ENCODE measurements at regions not wholly inside any gene's neighbourhood (a gene's known extent, or its start where the extent isn't known, plus 50 kb on each side); places are given as distances from the start of the nearest gene placed in this dataset.

DNA sequence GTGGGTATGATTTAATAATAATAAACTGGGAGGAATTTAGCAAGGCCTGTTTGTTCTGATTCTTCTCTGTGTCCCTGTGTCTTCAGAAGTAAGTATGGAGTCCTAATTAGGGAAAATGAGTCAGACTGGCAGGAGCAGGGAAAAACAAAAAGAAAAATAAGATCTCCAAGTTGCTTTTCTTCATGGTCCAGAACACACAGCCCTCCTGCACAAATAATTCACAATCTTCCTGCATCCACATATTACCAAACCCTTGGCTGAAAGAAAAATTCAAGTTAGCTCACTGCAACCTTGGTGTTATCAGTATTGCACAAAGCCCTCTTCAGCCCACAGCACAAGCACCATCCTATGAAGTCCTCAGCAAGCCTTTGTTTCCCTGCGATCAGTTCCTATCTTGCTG is 142.0 kb upstream of the LAMA2 start:
- Histone ChIP-seq H3K9me3 (no peaks in the 10 kb centered on the region), H3K4me3 (replicated peaks in 1 of 3) (no peak overlapping the region), H3K4me1 (no peaks in the 10 kb centered on the region), H3K27ac (no peak overlapping the region), H3K27me3 (no peaks in the 10 kb centered on the region), H3K36me3 (no peaks in the 10 kb centered on the region)
- DNase-seq, result no peak
- WGBS, 2 donors, result 91 to 97% methylated on average over 1 of the region's 1 CpG
- intact Hi-C loops (cut with DNase I), result no loop called here
- TF ChIP-seq POLR2A (IDR thresholded peaks at IDR 0.05), result no peak
- TF ChIP-seq, protein P1, sequence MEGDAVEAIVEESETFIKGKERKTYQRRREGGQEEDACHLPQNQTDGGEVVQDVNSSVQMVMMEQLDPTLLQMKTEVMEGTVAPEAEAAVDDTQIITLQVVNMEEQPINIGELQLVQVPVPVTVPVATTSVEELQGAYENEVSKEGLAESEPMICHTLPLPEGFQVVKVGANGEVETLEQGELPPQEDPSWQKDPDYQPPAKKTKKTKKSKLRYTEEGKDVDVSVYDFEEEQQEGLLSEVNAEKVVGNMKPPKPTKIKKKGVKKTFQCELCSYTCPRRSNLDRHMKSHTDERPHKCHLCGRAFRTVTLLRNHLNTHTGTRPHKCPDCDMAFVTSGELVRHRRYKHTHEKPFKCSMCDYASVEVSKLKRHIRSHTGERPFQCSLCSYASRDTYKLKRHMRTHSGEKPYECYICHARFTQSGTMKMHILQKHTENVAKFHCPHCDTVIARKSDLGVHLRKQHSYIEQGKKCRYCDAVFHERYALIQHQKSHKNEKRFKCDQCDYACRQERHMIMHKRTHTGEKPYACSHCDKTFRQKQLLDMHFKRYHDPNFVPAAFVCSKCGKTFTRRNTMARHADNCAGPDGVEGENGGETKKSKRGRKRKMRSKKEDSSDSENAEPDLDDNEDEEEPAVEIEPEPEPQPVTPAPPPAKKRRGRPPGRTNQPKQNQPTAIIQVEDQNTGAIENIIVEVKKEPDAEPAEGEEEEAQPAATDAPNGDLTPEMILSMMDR (IDR thresholded peaks at IDR 0.05), result no peak

DNA sequence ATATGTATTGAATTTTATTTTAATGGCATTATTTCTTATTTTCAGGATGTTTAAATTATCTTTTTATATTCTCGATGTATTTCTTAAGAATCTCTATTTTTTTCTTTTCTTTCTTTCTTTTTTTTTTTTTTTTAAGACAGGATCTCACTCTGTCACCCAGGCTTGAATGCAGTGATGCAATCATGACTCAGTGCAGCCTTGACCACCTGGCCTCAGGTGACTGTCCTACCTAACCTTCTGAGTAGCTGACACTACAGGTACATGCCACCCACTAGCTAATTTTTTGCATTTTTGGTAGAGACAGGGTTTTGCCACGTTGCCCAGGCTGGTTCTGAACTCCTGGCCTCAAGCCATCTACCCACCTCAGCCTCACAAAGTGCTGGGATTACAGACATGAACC is 143.8 kb upstream of the LAMA2 start:
- intact Hi-C loops (cut with DNase I), result no loop called here
- TF ChIP-seq, protein P1 (IDR thresholded peaks at IDR 0.05), result no peak
- TF ChIP-seq POLR2A (IDR thresholded peaks at IDR 0.05), result no peak
- 64 to 86% methylated on average over 2 of the region's 2 CpGs for WGBS, 2 donors

DNA sequence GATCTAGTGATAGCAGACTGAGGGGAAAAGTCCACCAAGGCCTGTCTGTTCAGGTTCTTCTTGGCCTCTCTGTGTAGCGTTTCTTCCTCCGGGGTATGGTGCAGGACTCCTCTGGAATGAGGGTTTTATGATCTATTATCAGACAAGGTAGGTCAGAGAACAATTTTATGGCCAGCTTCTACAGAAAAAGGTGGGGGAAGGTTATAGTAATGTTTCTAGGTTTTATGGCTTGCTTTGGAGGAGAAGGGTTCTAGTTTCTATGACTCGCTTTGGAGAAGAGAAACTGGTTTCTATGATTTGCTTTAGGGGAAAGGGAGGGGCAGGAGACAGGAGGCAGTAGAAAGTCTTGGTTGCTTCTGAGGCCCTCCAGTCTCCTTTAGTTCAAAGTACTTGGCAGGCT is 144.8 kb upstream of the LAMA2 start:
- intact Hi-C loops (cut with DNase I), result no loop called here
- 96 to 97% methylated on average over 3 of the region's 3 CpGs for WGBS, 2 donors

More for the DNA sequence above, 143.8 kb upstream of the LAMA2 start:
- Histone ChIP-seq H3K27ac (no peak overlapping the region), H3K4me1 (no peaks in the 10 kb centered on the region), H3K36me3 (no peaks in the 10 kb centered on the region), H3K4me3 (replicated peaks in 1 of 3) (no peak overlapping the region), H3K9me3 (no peaks in the 10 kb centered on the region), H3K27me3 (no peaks in the 10 kb centered on the region)
- DNase-seq, result no peak

DNA sequence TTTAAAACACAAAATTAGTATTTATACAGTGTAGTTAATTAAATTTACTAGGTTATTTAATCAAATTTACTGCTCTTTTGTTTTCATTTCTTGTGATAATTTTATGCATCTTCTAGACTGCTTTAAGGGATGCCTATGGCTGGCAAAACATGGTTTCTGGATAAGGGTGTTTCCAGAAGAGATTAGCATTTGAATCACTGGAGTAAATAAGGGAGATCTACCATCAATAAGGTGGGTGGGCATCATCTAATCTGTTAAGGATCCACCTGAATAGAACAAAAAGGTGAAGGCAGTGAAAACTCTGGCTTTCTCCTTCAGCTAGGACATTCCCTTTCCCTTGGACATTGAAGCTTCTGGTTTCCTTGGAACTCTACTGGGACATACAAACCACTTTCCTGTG is 146.2 kb upstream of the LAMA2 start:
- Histone ChIP-seq H3K27ac (no peak overlapping the region), H3K4me1 (no peaks in the 10 kb centered on the region), H3K4me3 (replicated peaks in 1 of 3) (no peak overlapping the region), H3K36me3 (no peaks in the 10 kb centered on the region), H3K27me3 (no peaks in the 10 kb centered on the region), H3K9me3 (no peaks in the 10 kb centered on the region)
- intact Hi-C loops (cut with DNase I), result no loop called here
- TF ChIP-seq POLR2A (IDR thresholded peaks at IDR 0.05), result no peak
- TF ChIP-seq, protein P1 (IDR thresholded peaks at IDR 0.05), result no peak
- DNase-seq, result no peak

More for the DNA sequence above, 144.8 kb upstream of the LAMA2 start:
- no peak for DNase-seq
- Histone ChIP-seq H3K4me3 (replicated peaks in 1 of 3) (no peak overlapping the region), H3K9me3 (no peaks in the 10 kb centered on the region), H3K27ac (no peak overlapping the region), H3K4me1 (no peaks in the 10 kb centered on the region), H3K27me3 (no peaks in the 10 kb centered on the region), H3K36me3 (no peaks in the 10 kb centered on the region)
- TF ChIP-seq, protein P1 (IDR thresholded peaks at IDR 0.05), result no peak
- no peak for TF ChIP-seq POLR2A (IDR thresholded peaks at IDR 0.05)

DNA sequence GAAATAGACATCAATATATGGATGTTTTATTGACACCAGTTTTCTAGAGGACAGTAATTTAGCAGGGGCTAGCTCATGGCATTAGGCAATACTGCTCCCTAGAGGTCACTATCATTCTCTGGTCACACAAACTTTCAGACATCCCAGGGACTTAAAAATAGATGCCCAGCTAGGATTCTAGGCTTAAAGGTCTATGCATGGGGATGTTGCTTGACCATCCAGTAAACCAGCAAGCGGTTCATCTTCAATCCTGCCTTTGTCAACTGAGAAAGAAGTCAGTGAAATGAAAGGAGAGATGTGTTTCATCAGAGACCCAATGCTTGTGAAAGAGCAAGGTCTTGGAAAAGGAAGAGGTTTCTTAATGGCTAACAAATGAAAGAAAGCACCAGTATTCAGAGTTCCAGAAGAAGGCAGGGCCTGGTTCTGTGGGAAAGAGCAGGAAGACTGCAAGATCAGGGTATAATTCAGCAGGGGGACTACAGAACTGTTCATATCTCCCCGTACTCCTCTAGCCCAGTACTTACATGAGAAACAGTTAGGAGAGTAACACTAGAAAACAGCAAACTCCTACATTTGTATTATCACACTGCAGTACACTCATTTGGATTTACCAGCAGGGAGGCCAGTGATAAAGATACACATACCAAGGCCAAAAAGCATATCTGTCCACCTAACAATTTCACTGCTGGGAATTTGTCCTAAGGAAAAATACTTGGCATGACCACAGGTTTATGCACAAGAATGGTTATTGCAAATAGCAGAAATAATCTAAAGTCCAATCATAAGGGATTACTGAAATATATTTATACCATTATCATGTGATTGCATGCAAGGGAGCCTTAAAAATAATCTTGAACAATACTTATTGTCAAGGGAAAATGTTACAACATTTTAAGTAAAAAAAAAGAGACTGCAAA is 151.4 kb upstream of the LAMA2 start:
- H3K27ac ChIP-seq, result no peak overlapping the region
- WGBS, 2 donors, result 67 to 71% methylated on average over 2 of the region's 2 CpGs
- intact Hi-C loops (cut with DNase I), result no loop called here

More for the DNA sequence above, 151.4 kb upstream of the LAMA2 start:
- no peak for TF ChIP-seq POLR2A (IDR thresholded peaks at IDR 0.05)
- TF ChIP-seq, protein P1 (IDR thresholded peaks at IDR 0.05), result peak in 1 of 6 experiments; percentile 32
- Histone ChIP-seq H3K27me3 (no peaks in the 10 kb centered on the region), H3K36me3 (no peaks in the 10 kb centered on the region), H3K4me3 (replicated peaks in 1 of 3) (no peak overlapping the region), H3K4me1 (no peaks in the 10 kb centered on the region), H3K9me3 (no peaks in the 10 kb centered on the region)
- DNase-seq, result no peak

Data from thyroid gland (tissue), 4 donors.